GM10248 (cell line): ENCODE measurements at regions not wholly inside any gene's neighbourhood (a gene's known extent, or its start where the extent isn't known, plus 50 kb on each side); places are given as distances from the start of the nearest gene placed in this dataset.
"Not testable (repeated sequence)": the region's sequence is repeated elsewhere in the genome, so short reads cannot be mapped to it uniquely, and the experiment has no call there.

ENCODE experiments used
- CTCF ChIA-PET: fragments of 300-600 bp; sonication (Branson Sonifier 250); formaldehyde crosslinking; extraction: SDS; loops from one replicate; lab custom pipeline; 2021; ENCODE audit warnings: antibody characterized with exemption; lab: Yijun Ruan, JAX
- POLR2A ChIA-PET: fragments of 350-650 bp; sonication (Branson Sonifier 250); formaldehyde crosslinking; extraction: SDS; loops from one replicate; lab custom pipeline; 2020; ENCODE audit warnings: antibody characterized with exemption; lab: Yijun Ruan, JAX
- DNase-seq: peaks from one replicate; pipeline ENCODE4 v3.0.0; 2012; ENCODE audit errors: extremely low spot score
- CTCF ChIP-seq: IDR thresholded peaks from 2 replicates; pipeline ENCODE4 v1.5.1; 2012; ENCODE audit warnings: mild to moderate bottlenecking, low read depth; ENCODE audit errors: extremely low read depth, missing control alignments, control extremely low read depth

GRCh38 chr1:83472066-83472465 is 526.9 kb downstream of the TTLL7 start:
- CTCF ChIA-PET, POLR2A ChIA-PET: not testable (repeated sequence)

GRCh38 chr1:83471272-83471671 is 527.7 kb downstream of the TTLL7 start:
- CTCF ChIA-PET, DNase-seq, POLR2A ChIA-PET: not testable (repeated sequence)

More at GRCh38 chr1:83472066-83472465, 526.9 kb downstream of the TTLL7 start:
- not testable (repeated sequence) for DNase-seq

DNA sequence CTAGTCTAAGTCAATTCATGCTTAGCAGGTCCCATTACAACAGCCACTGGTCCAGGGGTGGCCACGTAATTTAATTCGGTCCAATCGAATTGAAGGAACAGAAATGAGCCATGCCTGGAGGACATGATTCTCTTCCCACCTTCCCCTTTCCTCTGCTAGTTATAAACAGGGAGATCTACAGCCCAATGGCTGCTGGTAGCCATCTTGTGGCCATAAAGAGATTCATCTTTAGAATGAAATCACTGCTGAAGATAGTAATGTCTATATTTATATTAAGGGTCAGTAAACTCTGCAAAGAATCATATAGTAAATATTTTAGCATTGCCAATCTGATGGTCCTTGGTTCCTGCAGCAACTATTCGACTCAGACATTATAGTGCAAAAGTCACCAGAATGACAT is 530.6 kb downstream of the TTLL7 start:
- DNase-seq, POLR2A ChIA-PET, CTCF ChIA-PET: not testable (repeated sequence)

DNA sequence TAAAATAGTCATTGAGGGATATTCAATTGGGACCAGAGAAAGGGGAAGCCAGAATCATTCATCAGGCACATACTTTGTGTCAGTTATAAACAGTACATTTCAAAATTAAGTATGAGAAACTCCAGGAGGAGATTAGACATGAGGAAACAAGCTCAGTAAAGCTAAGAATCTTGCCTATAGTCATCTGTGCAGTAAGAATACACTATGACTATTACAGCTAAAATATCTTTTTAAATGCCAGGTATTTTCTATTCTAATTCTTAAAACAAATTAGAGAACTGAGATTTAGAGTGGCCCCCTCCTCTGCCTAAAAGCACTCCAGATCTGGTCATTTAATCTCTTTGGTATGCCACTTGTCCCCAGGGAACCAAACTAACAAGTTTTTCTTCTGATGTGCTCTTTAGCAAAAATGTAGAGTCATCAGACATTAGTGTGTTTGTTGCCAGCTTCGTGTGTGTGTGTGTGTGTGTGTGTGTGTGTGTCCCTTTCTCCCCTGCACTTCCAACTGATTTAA is 541.1 kb downstream of the TTLL7 start:
- DNase-seq, POLR2A ChIA-PET, CTCF ChIA-PET: not testable (repeated sequence)

DNA sequence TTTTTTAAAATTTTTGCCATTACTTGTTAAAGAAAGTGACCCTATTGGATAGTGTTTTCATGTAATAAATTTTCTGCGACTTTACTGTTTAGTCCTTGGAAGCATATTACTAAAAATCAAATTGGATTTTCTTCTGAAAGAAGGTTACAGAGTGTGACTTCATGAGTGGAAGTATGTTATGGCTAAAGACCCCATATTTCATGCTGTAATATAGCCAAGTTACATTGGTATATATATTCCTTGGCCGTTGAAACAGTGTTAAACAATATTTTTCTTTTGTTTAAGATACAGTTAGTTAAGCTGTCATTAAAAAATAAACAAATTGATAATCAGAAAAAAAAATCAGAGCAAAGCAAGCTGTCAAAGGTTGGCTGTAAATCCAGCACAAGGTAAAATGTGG is 541.7 kb downstream of the TTLL7 start:
- DNase-seq, CTCF ChIA-PET, POLR2A ChIA-PET: not testable (repeated sequence)

- DNase-seq, POLR2A ChIA-PET, CTCF ChIA-PET: not testable (repeated sequence)
Measured at GRCh38 chr1:83455753-83456152, 543.2 kb downstream of the TTLL7 start.

DNA sequence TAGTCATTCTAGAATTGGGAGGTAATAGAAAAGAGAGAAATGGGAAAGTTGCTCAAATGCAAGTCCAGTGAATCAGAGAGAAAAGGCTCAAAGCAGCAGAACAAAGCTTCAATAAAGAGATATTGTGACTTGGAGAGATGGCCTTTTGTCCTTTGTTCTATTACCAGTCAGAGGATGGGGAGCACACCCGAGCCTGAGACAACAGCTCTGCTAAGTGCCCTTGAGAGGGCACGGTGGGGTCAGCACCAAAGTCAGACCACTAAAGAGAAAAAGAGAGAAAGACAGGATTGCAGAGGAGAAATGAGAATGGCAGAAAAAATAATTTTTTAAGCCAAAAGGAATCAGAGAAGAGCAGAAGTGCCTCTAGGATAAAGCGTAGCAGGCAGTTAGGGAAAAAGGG is 553.1 kb downstream of the TTLL7 start:
- POLR2A ChIA-PET, DNase-seq, CTCF ChIA-PET: not testable (repeated sequence)

DNA sequence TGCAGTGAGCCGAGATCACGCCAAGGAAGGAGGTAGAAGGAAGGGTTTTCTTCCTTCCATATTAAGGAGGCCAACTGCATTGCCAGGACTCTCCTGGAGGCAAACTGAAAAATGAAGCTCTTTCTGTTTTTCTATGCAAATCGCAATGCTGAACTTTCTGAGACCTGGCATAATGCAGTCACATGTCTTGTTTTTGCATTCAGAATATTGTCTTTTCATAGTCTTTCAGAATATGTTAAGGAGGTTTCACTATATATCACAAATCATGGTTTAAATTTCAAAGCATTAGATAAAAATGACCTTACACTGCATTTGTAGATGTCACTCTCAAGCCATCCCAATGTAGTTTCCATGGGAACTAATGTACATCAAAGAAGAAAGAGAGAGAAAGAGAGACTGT is 556.5 kb downstream of the TTLL7 start:
- POLR2A ChIA-PET, DNase-seq, CTCF ChIA-PET: not testable (repeated sequence)

DNA sequence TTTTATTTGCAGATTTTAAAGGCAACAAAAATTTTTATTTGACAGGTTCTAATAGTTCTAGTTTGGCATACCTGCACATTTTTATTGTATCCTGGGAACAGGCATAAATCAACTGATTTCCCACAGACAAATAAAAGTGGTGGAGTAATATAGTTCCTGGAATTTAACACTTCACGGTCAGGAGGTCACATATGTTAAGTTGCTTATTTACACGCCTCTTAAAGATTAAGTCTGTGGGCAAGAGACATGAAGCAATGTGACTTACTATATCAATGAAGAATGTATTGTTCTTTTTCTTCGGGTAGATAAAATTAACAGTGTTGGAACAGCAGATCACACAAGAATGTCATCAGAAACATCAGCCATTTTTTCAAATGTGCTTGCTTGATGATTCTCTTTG is 558.3 kb downstream of the TTLL7 start:
- DNase-seq, CTCF ChIA-PET, POLR2A ChIA-PET: not testable (repeated sequence)

DNA sequence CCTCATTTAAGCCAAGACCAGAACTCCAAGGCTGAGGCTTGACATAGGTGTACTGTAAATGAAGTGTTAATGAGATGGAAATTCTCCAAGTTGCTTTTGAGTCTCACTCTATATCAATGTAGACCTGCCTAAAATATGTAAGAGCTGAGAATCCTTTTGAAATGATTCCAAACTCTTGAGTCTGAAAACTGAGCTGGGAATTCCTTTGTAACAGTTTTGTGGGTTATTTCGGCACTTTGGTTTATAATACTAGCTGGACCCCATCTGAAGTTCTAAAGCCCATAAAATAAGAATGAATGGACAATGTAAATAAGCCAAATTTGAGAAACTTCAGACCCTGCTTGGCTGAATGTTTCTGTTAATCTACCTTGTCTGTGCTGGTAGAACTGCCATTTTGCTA is 558.9 kb downstream of the TTLL7 start:
- CTCF ChIA-PET = not testable (repeated sequence)

GRCh38 chr1:83438316-83438715 is 560.6 kb downstream of the TTLL7 start:
- CTCF ChIA-PET, DNase-seq, POLR2A ChIA-PET: not testable (repeated sequence)

More for the DNA sequence above, 558.9 kb downstream of the TTLL7 start:
- DNase-seq, POLR2A ChIA-PET: not testable (repeated sequence)

- CTCF ChIA-PET, POLR2A ChIA-PET, DNase-seq: not testable (repeated sequence)
Measured at GRCh38 chr1:83435336-83435735, 563.6 kb downstream of the TTLL7 start.

GRCh38 chr1:83427566-83427965 is 571.4 kb downstream of the TTLL7 start:
- DNase-seq, POLR2A ChIA-PET, CTCF ChIA-PET: not testable (repeated sequence)

GRCh38 chr1:83423382-83423781 is 575.5 kb downstream of the TTLL7 start:
- POLR2A ChIA-PET, DNase-seq, CTCF ChIA-PET: not testable (repeated sequence)

GRCh38 chr1:83418558-83418957 is 580.4 kb downstream of the TTLL7 start:
- DNase-seq = no peak
- ChIA-PET CTCF (no interaction called here), POLR2A (no interaction called here)
- no peak for TF ChIP-seq CTCF

GRCh38 chr1:83413839-83414107 is 585.2 kb downstream of the TTLL7 start:
- CTCF ChIA-PET, POLR2A ChIA-PET, DNase-seq: not testable (repeated sequence)

- POLR2A ChIA-PET, CTCF ChIA-PET, DNase-seq: not testable (repeated sequence)
Measured at GRCh38 chr1:83410746-83411413, 588.1 kb downstream of the TTLL7 start.

- DNase-seq, POLR2A ChIA-PET, CTCF ChIA-PET: not testable (repeated sequence)
Measured at GRCh38 chr1:83406693-83407371, 592.1 kb downstream of the TTLL7 start.
